GM12878 (cell line): ENCODE measurements at regions not wholly inside any gene's neighbourhood (a gene's known extent, or its start where the extent isn't known, plus 50 kb on each side); places are given as distances from the start of the nearest gene placed in this dataset.

Source experiments
- ATAC-seq: fragments of 200-7000 bp; cut with Tn5 transposase; 3 replicates; pipeline ENCODE4 v1.9.1; 2020; ENCODE audit warnings: mild to moderate bottlenecking, moderate library complexity
- BruUV-seq: library from RNA; stranded (reverse); fragments of 400-500 nt; replicated peaks from 2 replicates; lab custom pipeline; 2021; lab: Mats Ljungman, UMichigan
- CTCF ChIA-PET: fragments of 300-600 bp; sonication (Branson Sonifier 250); formaldehyde crosslinking; extraction: SDS; loops from one replicate; lab custom pipeline; 2021; ENCODE audit warnings: inconsistent platforms; lab: Yijun Ruan, JAX
- POLR2A ChIA-PET: fragments of 350-600 bp; formaldehyde crosslinking; extraction: SDS; loops from one replicate; lab custom pipeline; 2021; ENCODE audit warnings: inconsistent platforms; lab: Charles Lee
- RAD21 ChIA-PET: fragments of 300-600 bp; sonication (Branson Sonifier 250); formaldehyde crosslinking; loops from one replicate; lab custom pipeline; 2023; ENCODE audit warnings: antibody characterized with exemption; ENCODE audit not compliant: unreplicated experiment; lab: Charles Lee
- SMC1A ChIA-PET: fragments of 300-600 bp; sonication (Branson Sonifier 250); formaldehyde crosslinking; loops from one replicate; lab custom pipeline; 2023; ENCODE audit not compliant: unreplicated experiment, uncharacterized antibody; lab: Charles Lee
- DNase-seq: peaks from one replicate; pipeline ENCODE4 v3.0.0-alpha.2; 2011; ENCODE audit warnings: low read depth, low spot score
- FAIRE-seq: peaks from 3 replicates; lab custom pipeline; 2011; peaks lifted over from hg19 to GRCh38; lab: Jason Lieb, UNC
- H2AFZ ChIP-seq: 2 replicates; pipeline ENCODE4 v1.6.0; 2011; ENCODE audit warnings: low read depth, low read length, control low read depth; ENCODE audit not compliant: control insufficient read depth
- H3K27ac ChIP-seq: 2 replicates; pipeline ENCODE4 v1.5.1; 2011; ENCODE audit warnings: control low read depth; ENCODE audit not compliant: control insufficient read depth, insufficient read depth
- H3K27me3 ChIP-seq, 2 experiments: replicated peaks in 1 of 2; 2 replicates each; pipeline versions ENCODE4 v1.6.0 to v1.6.1; 2011; ENCODE audit warnings: low read length in 1 of 2; ENCODE audit not compliant: control insufficient read depth in 2 of 2, insufficient read depth in 2 of 2
- H3K36me3 ChIP-seq, 2 experiments: 2 replicates each; pipeline ENCODE4 v1.5.1; 2011; ENCODE audit warnings: low read length in 1 of 2; ENCODE audit not compliant: control insufficient read depth in 2 of 2, insufficient read depth in 2 of 2
- H3K4me1 ChIP-seq: 2 replicates; pipeline ENCODE4 v1.6.1; 2011; ENCODE audit warnings: mild to moderate bottlenecking, low read length, moderate library complexity, mixed read lengths; ENCODE audit not compliant: control insufficient read depth, insufficient read depth
- H3K4me2 ChIP-seq: 2 replicates; pipeline ENCODE4 v1.6.0; 2011; ENCODE audit warnings: control low read depth; ENCODE audit not compliant: control insufficient read depth, insufficient read depth
- H3K4me3 ChIP-seq: fragments of 200-600 bp; sonication (generic); 2 replicates; pipeline ENCODE4 v1.5.1; 2016
- H3K79me2 ChIP-seq: 2 replicates; pipeline ENCODE4 v1.6.0; 2011; ENCODE audit warnings: low read length; ENCODE audit not compliant: control insufficient read depth, insufficient read depth
- H3K9ac ChIP-seq: 2 replicates; pipeline ENCODE4 v1.8.0; 2011; ENCODE audit warnings: low read length, control low read depth, mixed read lengths; ENCODE audit not compliant: control insufficient read depth, insufficient read depth
- H3K9me3 ChIP-seq: replicated peaks from 3 replicates; pipeline ENCODE4 v1.5.1; 2011; ENCODE audit warnings: mild to moderate bottlenecking, low read length; ENCODE audit not compliant: control insufficient read depth, insufficient read depth
- H4K20me1 ChIP-seq: 2 replicates; pipeline ENCODE4 v1.6.0; 2011; ENCODE audit not compliant: control insufficient read depth, insufficient read depth
- BACH1 ChIP-seq: fragments of 450-650 bp; IDR thresholded peaks from 2 replicates; pipeline ENCODE4 v1.6.1; 2017; ENCODE audit warnings: mild to moderate bottlenecking, borderline replicate concordance
- CHD1 ChIP-seq: IDR thresholded peaks from 2 replicates; pipeline ENCODE4 v1.6.1; 2012; ENCODE audit warnings: low read depth, low read length, improper control_type of control experiment
- KLF5 ChIP-seq: fragments of 450-650 bp; IDR thresholded peaks from 2 replicates; pipeline ENCODE4 v1.6.1; 2014; ENCODE audit warnings: mild to moderate bottlenecking; ENCODE audit not compliant: partially characterized antibody
- WRNIP1 ChIP-seq: IDR thresholded peaks from 2 replicates; pipeline ENCODE4 v1.6.1; 2011; ENCODE audit warnings: low read depth, low read length, improper control_type of control experiment, borderline replicate concordance
- WGBS: methylation state at CpG from one replicate; pipeline ENCODE4 v1.1.6; 2016; ENCODE audit warnings: low lambda C conversion rate; ENCODE audit not compliant: insufficient replicate concordance, insufficient coverage; ENCODE audit errors: missing lambda C conversion rate; 5-methylcytosine and 5-hydroxymethylcytosine counted together
- in situ Hi-C: fragments of 300-500 bp; cut with MboI; formaldehyde crosslinking; loops from 9 replicates; pipeline ENCODE4 v1.14.3; 2018; ENCODE audit warnings: mixed read lengths
- intact Hi-C: fragments of 100-400 bp; cut with micrococcal nuclease; formaldehyde crosslinking; loops from one replicate; pipeline ENCODE4 v1.14.2; 2022; ENCODE audit not compliant: unreplicated experiment
- TF ChIP-seq, protein P1 (sequence below): IDR thresholded peaks from 2 replicates; pipeline ENCODE4 v1.6.1; 2012; ENCODE audit warnings: improper control_type of control experiment, low read depth, low read length; ENCODE audit not compliant: insufficient replicate concordance

DNA sequence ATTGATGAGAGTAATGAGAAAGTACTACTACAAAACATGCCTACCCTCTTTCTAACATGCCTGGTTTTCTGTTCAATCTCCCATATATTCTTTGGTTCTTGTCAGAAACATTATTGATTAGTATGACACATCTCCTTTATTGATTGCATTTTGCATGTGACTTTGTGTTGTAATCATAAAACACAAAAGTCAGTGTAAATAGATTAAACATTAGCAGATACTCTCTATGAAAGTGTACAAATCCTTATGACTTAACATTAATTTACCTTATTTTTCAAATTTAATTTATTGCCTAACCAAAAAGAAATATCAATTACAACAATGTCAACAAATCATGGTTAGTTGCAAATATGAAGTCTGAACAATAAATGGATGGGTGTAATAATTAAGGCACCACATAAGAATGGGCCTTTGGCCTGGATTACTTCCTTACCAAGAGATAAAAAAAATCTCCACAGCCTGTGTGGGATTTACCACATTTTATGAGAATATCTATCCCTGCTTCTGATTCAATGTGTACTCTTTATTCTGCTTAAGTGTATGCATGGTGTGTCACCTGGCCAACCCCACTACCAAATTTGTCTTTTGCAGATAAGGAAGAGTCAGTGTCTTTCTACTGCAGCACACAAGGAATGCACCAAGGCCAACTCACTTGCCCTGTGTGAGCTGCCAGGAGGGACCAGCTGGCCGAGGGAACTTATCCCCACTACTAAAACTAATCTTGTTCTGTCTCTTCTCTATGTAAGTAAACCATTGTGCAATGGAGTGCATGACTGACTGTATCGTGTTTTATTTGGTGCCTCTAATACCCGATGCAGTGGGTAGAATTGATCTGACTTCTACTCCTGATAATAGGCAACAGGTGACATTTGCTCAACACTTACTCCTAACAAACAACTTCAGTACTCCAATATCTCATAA lies 1001.9 kb upstream of the CDH10 start:
- DNase-seq (no peak), FAIRE-seq (no peak), ATAC-seq (no peak)
- intact Hi-C loops (no loop called here), in situ Hi-C loops (no loop called here)
- H3K4me1 ChIP-seq = no peaks in the 10 kb centered on the region
- ChIA-PET SMC1A (no interaction called here), RAD21 (no interaction called here), CTCF (no interaction called here), POLR2A (no interaction called here)
- TF ChIP-seq KLF5 (no peak), WRNIP1 (no peak), CHD1 (no peak), BACH1 (no peak)
- TF ChIP-seq, protein P1, sequence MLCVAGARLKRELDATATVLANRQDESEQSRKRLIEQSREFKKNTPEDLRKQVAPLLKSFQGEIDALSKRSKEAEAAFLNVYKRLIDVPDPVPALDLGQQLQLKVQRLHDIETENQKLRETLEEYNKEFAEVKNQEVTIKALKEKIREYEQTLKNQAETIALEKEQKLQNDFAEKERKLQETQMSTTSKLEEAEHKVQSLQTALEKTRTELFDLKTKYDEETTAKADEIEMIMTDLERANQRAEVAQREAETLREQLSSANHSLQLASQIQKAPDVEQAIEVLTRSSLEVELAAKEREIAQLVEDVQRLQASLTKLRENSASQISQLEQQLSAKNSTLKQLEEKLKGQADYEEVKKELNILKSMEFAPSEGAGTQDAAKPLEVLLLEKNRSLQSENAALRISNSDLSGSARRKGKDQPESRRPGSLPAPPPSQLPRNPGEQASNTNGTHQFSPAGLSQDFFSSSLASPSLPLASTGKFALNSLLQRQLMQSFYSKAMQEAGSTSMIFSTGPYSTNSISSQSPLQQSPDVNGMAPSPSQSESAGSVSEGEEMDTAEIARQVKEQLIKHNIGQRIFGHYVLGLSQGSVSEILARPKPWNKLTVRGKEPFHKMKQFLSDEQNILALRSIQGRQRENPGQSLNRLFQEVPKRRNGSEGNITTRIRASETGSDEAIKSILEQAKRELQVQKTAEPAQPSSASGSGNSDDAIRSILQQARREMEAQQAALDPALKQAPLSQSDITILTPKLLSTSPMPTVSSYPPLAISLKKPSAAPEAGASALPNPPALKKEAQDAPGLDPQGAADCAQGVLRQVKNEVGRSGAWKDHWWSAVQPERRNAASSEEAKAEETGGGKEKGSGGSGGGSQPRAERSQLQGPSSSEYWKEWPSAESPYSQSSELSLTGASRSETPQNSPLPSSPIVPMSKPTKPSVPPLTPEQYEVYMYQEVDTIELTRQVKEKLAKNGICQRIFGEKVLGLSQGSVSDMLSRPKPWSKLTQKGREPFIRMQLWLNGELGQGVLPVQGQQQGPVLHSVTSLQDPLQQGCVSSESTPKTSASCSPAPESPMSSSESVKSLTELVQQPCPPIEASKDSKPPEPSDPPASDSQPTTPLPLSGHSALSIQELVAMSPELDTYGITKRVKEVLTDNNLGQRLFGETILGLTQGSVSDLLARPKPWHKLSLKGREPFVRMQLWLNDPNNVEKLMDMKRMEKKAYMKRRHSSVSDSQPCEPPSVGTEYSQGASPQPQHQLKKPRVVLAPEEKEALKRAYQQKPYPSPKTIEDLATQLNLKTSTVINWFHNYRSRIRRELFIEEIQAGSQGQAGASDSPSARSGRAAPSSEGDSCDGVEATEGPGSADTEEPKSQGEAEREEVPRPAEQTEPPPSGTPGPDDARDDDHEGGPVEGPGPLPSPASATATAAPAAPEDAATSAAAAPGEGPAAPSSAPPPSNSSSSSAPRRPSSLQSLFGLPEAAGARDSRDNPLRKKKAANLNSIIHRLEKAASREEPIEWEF = no peak
- no peak overlapping the region for H3K9ac ChIP-seq
- 4% methylated on average over 3 of the region's 3 CpGs for whole genome bisulfite sequencing
- no peaks in the 10 kb centered on the region; the same call in 2 of the 3 replicates for H3K9me3 ChIP-seq
- BruUV-seq = no TSS peak
- H3K4me2 ChIP-seq = no peak overlapping the region
- H2AFZ ChIP-seq = no peak overlapping the region
- no peaks in the 10 kb centered on the region for H3K36me3 ChIP-seq
- H3K79me2 ChIP-seq = no peaks in the 10 kb centered on the region
- no peak overlapping the region for H3K27ac ChIP-seq
- H3K4me3 ChIP-seq = no peak overlapping the region
- no peaks in the 10 kb centered on the region for H4K20me1 ChIP-seq
- H3K27me3 ChIP-seq = no peaks in the 10 kb centered on the region
